DND-41 (cell line): ENCODE measurements at regions not wholly inside any gene's neighbourhood (a gene's known extent, or its start where the extent isn't known, plus 50 kb on each side); places are given as distances from the start of the nearest gene placed in this dataset.

Experiments
- ATAC-seq: fragments of 200-7000 bp; cut with Tn5 transposase; 3 replicates; pipeline ENCODE4 v1.9.1; 2021; ENCODE audit warnings: low read depth; ENCODE audit not compliant: insufficient read depth
- DNase-seq: peaks from one replicate; pipeline ENCODE4 v3.0.0-alpha.2; 2020
- H2AFZ ChIP-seq: 2 replicates; pipeline ENCODE4 v1.6.0; 2012; ENCODE audit warnings: low read depth, low read length
- H3K27ac ChIP-seq: 2 replicates; pipeline ENCODE4 v1.5.1; 2012; ENCODE audit warnings: low read length, inconsistent platforms
- H3K27me3 ChIP-seq: fragments of 200-600 bp; sonication (generic); 2 replicates; pipeline ENCODE4 v1.6.0; 2012; ENCODE audit warnings: low read length, mild to moderate bottlenecking, inconsistent platforms; ENCODE audit not compliant: insufficient read depth, poor library complexity
- H3K36me3 ChIP-seq: 2 replicates; pipeline ENCODE4 v1.5.1; 2012; ENCODE audit warnings: low read length, inconsistent platforms; ENCODE audit not compliant: insufficient read depth
- H3K4me1 ChIP-seq: 2 replicates; pipeline ENCODE4 v1.5.1; 2012; ENCODE audit warnings: mild to moderate bottlenecking, low read length; ENCODE audit not compliant: insufficient read depth
- H3K4me2 ChIP-seq: 2 replicates; pipeline ENCODE4 v1.6.0; 2012; ENCODE audit warnings: mild to moderate bottlenecking, moderate library complexity, low read length, inconsistent platforms; ENCODE audit not compliant: insufficient read depth
- H3K4me3 ChIP-seq, 2 experiments: fragments of 200-600 bp in 1 of 2; shearing (Covaris generic) in 1 of 2; 2 replicates each; pipeline ENCODE4 v1.5.1; 2012 to 2016; ENCODE audit warnings: inconsistent platforms in 2 of 2, low read length in 2 of 2, mild to moderate bottlenecking in 2 of 2, low read depth in 1 of 2, moderate library complexity in 1 of 2
- H3K79me2 ChIP-seq: 2 replicates; pipeline ENCODE4 v1.6.0; 2012; ENCODE audit warnings: low read length, inconsistent platforms; ENCODE audit not compliant: insufficient read depth
- H3K9ac ChIP-seq: 2 replicates; pipeline ENCODE4 v1.6.0; 2012; ENCODE audit warnings: low read depth, mild to moderate bottlenecking, inconsistent platforms, low read length, moderate library complexity
- H3K9me3 ChIP-seq: 2 replicates; pipeline ENCODE4 v1.5.1; 2012; ENCODE audit warnings: low read length, moderate library complexity, mild to moderate bottlenecking, inconsistent platforms; ENCODE audit not compliant: insufficient read depth, severe bottlenecking
- H4K20me1 ChIP-seq: 2 replicates; pipeline ENCODE4 v1.6.0; 2012; ENCODE audit warnings: low read length; ENCODE audit not compliant: insufficient read depth
- EZH2 ChIP-seq: IDR thresholded peaks from 3 replicates; pipeline ENCODE4 v1.6.1; 2012; ENCODE audit warnings: borderline replicate concordance, low read depth, mild to moderate bottlenecking, moderate library complexity, low read length, inconsistent platforms; ENCODE audit not compliant: severe bottlenecking
- TF ChIP-seq, protein P1 (sequence below): IDR thresholded peaks from 2 replicates; pipeline ENCODE4 v1.5.1; 2012; ENCODE audit warnings: borderline replicate concordance, low read length, moderate library complexity, mild to moderate bottlenecking; ENCODE audit not compliant: poor library complexity, severe bottlenecking; ENCODE audit errors: extremely low read depth

DNA sequence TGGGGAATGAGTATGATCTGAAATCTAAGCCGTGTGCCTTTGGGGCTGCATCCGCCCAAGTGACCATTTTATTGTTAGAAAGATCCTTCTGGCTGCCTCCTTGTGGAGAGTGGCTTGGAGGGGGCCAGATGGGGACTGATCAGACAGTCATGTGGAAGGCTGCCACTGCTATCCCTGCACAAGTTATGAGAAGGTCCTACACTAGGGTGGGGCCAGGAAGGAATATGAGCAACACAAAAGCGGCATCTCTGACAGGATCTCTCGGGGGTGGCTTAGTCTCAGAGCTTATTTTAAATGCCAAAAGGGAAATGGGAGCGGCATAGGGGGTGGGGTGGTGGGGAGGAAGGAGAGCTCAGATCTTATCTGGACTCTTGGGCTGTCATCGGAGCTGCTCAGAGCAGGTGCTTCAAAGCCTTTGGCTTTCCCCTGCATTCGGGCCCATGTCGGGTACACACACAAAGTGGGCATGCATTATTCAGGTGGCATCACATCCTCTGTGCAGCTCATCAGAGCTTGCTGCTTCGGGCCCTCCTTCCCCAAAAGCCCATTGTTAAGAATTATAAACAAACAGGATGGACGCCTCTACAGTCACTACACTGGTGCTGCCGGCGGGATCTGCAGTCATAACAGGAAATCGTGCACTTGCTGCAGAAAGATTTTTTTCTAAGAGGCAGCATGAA, 805.4 kb downstream of the VRK1 start:
- H3K36me3 ChIP-seq, result no peaks in the 10 kb centered on the region
- DNase-seq (peak; percentile 93), ATAC-seq (peak; percentile 90)
- H3K27ac ChIP-seq, result peak overlapping the region; percentile 83
- no peaks in the 10 kb centered on the region for H3K27me3 ChIP-seq
- peak overlapping the region; percentile 37 for H2AFZ ChIP-seq
- no peaks in the 10 kb centered on the region for H3K9me3 ChIP-seq
- peak overlapping the region; percentile 66 for H3K4me2 ChIP-seq
- peak overlapping the region; percentile 57 for H3K9ac ChIP-seq
- no peaks in the 10 kb centered on the region for H4K20me1 ChIP-seq
- H3K79me2 ChIP-seq, result no peaks in the 10 kb centered on the region
- TF ChIP-seq, protein P1, sequence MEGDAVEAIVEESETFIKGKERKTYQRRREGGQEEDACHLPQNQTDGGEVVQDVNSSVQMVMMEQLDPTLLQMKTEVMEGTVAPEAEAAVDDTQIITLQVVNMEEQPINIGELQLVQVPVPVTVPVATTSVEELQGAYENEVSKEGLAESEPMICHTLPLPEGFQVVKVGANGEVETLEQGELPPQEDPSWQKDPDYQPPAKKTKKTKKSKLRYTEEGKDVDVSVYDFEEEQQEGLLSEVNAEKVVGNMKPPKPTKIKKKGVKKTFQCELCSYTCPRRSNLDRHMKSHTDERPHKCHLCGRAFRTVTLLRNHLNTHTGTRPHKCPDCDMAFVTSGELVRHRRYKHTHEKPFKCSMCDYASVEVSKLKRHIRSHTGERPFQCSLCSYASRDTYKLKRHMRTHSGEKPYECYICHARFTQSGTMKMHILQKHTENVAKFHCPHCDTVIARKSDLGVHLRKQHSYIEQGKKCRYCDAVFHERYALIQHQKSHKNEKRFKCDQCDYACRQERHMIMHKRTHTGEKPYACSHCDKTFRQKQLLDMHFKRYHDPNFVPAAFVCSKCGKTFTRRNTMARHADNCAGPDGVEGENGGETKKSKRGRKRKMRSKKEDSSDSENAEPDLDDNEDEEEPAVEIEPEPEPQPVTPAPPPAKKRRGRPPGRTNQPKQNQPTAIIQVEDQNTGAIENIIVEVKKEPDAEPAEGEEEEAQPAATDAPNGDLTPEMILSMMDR, result peak; percentile 48
- TF ChIP-seq EZH2, result no peak
- H3K4me3 ChIP-seq, result peak overlapping the region in 1 of 2 experiments; percentile 44; a peak in 2 of 4 replicates
- peaks cover 51% of the 10 kb centered on the region for H3K4me1 ChIP-seq

DNA sequence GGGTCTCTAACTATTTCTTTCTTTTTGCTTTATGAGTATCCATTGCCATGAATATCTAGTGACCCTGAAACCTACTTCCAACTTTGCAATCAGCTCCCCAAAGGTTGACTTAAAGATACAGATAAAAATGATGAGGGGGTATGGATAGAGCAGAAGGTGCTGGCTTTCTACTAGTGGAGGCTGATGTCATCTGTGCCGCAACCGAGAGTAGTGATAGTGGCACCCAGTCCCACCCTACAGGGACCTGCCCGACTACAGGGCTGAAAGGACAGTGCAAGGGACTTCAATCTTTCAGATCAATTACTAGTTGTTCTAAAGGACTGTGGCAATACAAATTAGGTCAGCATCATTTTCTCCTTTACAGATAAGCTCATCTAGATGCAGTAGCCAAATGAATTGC, 806.0 kb downstream of the VRK1 start:
- H3K79me2 ChIP-seq, result no peaks in the 10 kb centered on the region
- no peaks in the 10 kb centered on the region for H3K9me3 ChIP-seq
- TF ChIP-seq, protein P1, result no peak
- no peak for TF ChIP-seq EZH2
- peak overlapping the region; percentile 83 for H3K27ac ChIP-seq
- peak overlapping the region; percentile 37 for H2AFZ ChIP-seq
- H3K27me3 ChIP-seq, result no peaks in the 10 kb centered on the region
- H3K4me3 ChIP-seq, result peak overlapping the region in 1 of 2 experiments; percentile 44; a peak in 2 of 4 replicates
- ATAC-seq (peak; percentile 57), DNase-seq (peak; percentile 53)
- peak overlapping the region; percentile 57 for H3K9ac ChIP-seq
- no peaks in the 10 kb centered on the region for H4K20me1 ChIP-seq
- H3K36me3 ChIP-seq, result no peaks in the 10 kb centered on the region
- H3K4me1 ChIP-seq, result peaks cover 51% of the 10 kb centered on the region
- H3K4me2 ChIP-seq, result peak overlapping the region; percentile 66

- Histone ChIP-seq H3K79me2 (no peaks in the 10 kb centered on the region), H3K4me1 (peaks cover 51% of the 10 kb centered on the region), H2AFZ (no peak overlapping the region; the same call in 1 of the 2 replicates), H3K27me3 (no peaks in the 10 kb centered on the region), H3K36me3 (no peaks in the 10 kb centered on the region), H3K4me2 (no peak overlapping the region), H3K9ac (no peak overlapping the region), H3K9me3 (no peaks in the 10 kb centered on the region), H4K20me1 (no peaks in the 10 kb centered on the region), H3K4me3 (no peak overlapping the region), H3K27ac (peak overlapping the region; percentile 83)
- no peak for DNase-seq
- ATAC-seq, result no peak
- TF ChIP-seq, protein P1, result no peak
Measured at GRCh38 chr14:97604731-97605130, 807.5 kb downstream of the VRK1 start.
